ENCODE measurements at regions not wholly inside any gene's neighbourhood (a gene's known extent, or its start where the extent isn't known, plus 50 kb on each side); places are given as distances from the start of the nearest gene placed in this dataset.
A peak's percentile ranks its signal among the peaks of the same experiment; 100 is the strongest.
"Not testable (repeated sequence)": the region's sequence is repeated elsewhere in the genome, so short reads cannot be mapped to it uniquely, and the experiment has no call there.

GRCh38 chr17:30682280-30682679 is 142.2 kb downstream of the CRLF3 start:
- not testable (repeated sequence) for DNase-seq

DNA sequence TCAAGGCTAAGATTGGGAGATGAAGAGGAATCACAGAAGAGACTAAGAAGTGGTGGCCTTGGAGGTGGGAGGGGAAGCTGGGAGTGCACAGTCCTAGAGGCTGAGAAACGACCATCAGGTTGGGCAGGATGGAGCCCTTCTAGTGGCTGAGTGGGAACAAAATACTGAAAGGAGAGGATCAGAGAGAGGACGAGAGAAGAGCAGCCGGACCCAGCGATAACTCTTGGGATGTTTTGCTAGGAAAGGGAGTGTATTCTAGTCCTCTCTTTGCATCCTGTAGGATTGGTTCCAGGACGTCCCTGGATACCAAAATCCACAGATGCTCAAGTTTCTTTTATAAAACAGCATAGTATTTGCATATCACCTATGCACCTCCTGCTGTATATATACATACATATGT is 143.8 kb downstream of the CRLF3 start:
- not testable (repeated sequence) for DNase-seq

DNA sequence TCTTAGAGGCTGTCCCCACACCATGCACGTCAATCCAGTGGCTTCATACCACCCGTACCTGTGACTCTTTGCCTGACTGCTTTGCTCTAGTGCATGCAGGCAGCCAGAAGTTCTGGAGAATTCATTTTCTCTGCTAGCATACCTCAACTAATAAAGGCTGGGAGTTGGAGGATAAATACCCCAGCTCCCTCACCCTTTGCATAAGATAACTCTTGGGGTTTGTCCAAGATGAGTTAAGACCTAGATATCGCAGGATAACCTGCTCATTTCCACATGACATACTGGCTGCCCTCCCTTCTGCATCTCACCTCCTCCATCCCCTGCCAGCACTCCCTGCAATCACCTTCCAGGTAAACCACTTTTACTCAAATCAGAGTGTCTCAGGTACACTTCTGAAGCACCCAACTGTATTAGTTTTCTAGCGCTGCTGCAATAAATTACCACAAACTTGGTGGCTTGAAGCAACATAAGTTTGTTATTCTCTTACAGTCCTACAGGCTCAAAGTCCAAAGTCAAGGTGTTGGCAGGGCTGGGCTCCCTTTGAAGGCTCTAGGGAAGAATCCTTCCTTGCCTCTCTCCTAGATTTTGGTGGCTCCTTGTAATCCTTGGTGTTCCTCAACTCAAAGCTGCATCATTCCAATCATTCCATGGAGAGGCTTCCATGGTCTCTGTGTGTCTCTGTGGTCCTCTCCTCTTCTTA is 146.8 kb downstream of the CRLF3 start:
- DNase-seq: no peak

DNA sequence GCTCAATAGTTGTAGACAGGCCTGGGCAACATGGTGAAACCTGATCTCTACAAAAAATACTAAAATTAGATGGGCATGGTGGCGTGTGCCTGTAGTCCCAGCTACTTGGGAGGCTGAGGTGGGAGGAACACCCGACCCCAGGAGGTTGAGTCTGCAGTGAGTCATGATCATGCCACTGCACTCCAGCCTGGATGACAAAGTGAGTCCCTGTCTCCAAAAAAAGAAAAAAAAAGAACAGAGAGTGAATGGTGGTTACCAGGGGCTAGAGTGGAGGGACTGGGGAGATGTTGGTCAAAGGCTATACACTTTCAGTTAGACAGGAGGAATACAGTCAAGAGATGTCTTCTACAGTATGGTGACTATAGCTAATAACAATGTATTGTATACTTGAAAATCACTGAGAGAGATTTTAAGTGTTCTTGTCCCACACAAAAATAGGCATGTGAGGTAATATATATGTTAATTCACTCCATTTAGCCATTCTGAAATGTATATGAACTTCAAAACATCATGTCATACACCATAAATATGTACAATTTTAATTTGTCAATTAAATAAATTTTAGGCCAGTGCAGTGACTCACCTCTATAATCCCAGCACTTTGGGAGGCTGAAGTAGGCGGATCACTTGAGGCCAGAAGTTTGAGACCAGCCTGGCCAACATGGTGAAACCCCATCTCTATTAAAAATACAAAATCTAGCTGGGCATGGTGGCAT is 148.6 kb downstream of the CRLF3 start:
- not testable (repeated sequence) for DNase-seq

- not testable (repeated sequence) for DNase-seq
Measured at GRCh38 chr17:30669217-30669649, 155.3 kb downstream of the CRLF3 start.

DNA sequence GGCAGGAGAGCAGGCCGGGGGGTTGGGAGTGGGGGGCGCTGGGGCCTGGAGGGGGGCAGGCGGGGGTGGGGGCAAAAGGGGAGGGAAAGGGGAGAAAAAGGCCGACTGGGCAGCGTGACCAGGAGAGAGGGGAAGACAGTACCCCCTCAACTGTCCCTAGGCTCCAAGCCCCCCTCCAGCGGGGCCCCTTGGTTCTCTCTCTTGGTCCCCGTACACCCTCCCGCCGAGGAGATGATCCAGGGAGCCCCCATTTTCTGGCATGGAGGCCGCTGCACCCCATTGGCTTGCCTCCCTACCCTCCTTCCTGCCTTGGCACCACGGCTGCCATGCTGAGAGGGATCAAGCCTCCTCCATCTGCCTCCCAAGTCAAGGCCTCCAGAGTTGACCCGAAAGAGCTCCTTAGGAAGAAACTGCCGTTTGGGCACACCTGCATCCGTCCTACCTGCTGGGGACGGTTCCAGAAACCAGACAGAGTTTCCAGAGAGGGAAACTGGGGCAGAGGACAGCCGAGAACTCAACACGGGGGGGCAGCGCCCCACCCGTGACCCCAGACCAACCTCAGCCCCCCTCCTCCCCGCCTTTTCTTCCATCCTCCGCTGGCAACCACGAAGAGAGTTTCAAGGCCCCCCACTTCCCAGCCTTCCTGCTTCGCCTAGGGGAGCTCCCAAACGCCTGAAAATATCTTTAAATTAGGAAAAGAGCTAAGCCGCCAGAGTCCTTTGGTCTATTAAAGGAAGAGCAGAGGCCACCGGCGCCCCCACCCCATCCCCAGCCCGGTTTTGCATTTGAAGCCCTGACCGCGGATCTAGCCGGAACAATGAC is 155.9 kb downstream of the CRLF3 start:
- DNase-seq: not testable (repeated sequence)

- peak; percentile 3 for DNase-seq
Measured at GRCh38 chr17:30667657-30668359, 156.7 kb downstream of the CRLF3 start.

- not testable (repeated sequence) for DNase-seq
Measured at GRCh38 chr17:30666838-30667656, 157.4 kb downstream of the CRLF3 start.

DNA sequence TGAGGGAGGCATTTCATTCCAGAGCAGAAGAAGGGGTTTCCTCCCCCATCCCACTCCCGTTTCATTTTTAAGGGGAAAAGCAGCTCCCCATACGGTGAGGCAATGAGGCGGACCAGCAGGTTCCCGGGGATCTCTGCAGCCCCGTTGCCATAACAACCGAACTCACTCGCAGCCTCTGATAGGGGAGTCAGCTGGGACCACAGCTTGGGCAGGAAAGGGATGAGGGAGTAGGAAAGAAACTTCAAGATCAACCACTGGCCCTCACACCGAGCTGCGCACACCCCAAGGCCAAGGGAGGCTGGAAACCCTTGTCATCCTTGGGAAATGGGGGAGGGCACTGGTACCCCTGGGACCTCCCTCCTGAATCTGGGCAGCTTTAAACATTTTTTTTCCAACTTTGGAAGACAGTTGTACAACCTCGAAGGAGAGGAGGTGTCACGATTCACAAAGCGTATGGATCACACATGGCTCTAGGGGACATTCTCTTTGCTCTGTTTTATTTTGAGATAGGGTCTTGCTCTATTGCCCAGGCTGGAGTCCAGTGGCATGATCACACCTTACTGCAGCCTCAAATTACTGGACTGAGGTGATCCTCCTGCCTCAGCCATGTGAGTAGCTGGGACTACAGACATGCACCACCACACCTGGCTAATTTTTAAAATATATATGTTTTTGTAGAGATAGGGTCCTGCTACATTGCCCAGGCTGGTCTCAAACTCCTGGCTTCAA is 160.6 kb downstream of the CRLF3 start:
- DNase-seq: not testable (repeated sequence)

- not testable (repeated sequence) for DNase-seq
Measured at GRCh38 chr17:30657148-30657547, 167.3 kb downstream of the CRLF3 start.

DNA sequence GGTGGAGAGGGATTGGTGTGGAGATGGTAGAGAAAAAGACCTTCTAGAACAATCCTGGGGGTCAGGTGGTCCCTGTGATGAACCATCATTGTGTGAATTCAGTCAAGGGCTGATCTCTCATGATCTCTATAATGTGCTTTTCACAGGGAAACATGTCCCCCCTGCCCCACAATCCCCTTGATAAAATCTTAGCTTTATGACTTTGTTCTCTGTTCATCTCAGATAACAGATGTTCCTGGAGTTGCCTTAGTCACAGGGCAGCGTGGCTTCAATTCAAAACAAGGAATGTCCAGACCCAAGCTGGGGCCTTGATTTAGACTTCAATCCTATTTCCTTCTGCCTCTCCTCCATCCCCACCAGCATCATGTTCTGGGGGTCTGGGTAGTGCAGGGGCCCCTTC is 171.5 kb downstream of the CRLF3 start:
- DNase-seq: not testable (repeated sequence)

GRCh38 chr17:30650149-30650548 is 172.9 kb downstream of the GOSR1 start:
- DNase-seq: not testable (repeated sequence)

DNA sequence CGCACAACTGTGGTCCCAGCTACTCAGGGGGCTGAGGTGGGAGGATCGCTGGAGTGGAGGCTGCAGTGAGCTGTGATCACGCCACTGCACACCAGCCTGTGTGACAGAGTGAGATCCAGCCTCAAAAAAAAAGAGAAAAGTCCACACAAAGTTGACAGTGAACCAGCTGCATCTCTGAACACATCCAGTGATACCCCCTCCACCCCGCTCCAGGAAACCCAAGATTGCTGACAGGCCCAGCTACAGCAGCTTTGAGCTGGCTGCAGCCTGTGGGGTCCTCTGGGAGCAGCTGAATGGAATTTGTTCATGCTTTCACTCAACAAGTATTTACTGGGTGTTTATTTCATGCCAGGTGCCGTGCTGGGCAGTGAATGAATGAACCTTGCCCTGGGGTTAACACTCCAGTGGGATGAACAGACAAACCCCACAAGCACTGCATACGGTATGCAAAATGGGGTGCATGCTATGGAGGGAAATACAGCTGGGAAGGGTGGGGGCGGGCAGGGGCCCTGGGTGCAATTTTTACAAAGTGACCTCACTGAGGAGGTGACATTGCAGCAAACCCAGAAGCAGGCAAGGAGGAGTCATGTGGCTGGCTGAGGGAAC is 170.9 kb downstream of the GOSR1 start:
- DNase-seq: not testable (repeated sequence)

DNA sequence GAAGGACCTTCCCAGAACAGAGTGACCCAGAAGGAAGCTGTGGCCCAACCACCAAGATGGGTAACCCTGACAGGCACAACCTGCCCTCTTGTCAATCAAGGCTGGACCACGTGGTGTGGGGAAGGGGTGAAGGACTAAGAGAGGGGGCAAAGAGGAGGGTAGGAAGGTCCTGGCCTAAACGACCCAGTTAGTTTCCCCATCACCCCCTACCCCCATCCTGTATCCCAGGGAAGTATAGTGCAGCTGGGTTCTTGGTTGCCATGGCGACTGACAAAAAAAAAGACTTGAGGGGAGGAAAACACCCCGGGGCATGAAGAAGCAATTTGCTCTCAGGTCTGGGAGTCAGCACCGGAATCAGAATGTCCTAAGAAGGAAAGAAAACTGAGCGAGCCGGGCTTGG is 168.7 kb downstream of the GOSR1 start:
- not testable (repeated sequence) for DNase-seq

GRCh38 chr17:30644713-30645112 is 167.5 kb downstream of the GOSR1 start:
- DNase-seq: not testable (repeated sequence)

GRCh38 chr17:30644287-30644686 is 167.1 kb downstream of the GOSR1 start:
- DNase-seq: not testable (repeated sequence)

GRCh38 chr17:30641428-30641827 is 164.2 kb downstream of the GOSR1 start:
- not testable (repeated sequence) for DNase-seq

DNA sequence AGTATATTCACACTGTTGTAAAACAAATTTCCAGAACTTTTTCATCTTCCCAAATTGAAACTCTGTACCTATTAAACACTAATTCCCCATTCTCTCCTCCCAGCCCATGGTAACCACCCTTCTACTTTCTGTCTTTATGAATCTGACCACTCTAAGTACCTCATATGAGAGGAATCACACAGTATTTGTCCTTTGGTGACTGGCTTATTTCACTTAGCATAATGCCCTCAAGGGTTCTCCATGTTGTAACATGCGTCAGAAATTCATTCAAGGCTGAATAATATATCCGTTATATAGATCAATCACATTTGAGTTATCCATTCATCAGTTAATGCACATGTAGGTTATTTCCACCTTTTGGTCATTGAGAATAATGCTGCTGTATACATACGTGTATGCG is 162.2 kb downstream of the GOSR1 start:
- DNase-seq: not testable (repeated sequence)

- not testable (repeated sequence) for DNase-seq
Measured at GRCh38 chr17:30638968-30639367, 161.8 kb downstream of the GOSR1 start.

DNA sequence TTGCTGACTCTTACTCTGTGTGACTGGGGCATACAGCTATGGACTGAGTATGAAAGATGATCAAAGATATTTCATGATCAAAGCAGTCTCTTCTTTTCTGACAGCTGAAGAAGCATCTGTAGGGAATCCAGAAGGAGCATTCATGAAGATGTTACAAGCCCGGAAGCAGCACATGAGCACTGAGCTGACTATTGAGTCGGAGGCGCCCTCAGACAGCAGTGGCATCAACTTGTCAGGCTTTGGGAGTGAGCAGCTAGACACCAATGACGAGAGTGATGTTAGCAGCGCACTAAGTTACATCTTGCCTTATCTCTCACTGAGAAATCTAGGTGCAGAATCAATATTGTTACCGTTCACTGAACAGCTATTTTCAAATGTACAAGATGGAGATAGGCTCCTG is 154.4 kb downstream of the GOSR1 start:
- DNase-seq: not testable (repeated sequence)
